ENCODE measurements at regions not wholly inside any gene's neighbourhood (a gene's known extent, or its start where the extent isn't known, plus 50 kb on each side); places are given as distances from the start of the nearest gene placed in this dataset.

GRCh38 chr7:45980181-45980905 lies 59.3 kb upstream of the IGFBP3 start (continued):
- no peak for TF ChIP-seq IKZF1 (conservative IDR thresholded peaks at IDR 0.05)
- TF ChIP-seq E4F1 (IDR thresholded peaks at IDR 0.05; ENCODE audit: borderline replicate concordance, partially characterized antibody): no peak

GRCh38 chr7:45979275-45980180 lies 58.5 kb upstream of the IGFBP3 start:
- ChIA-PET CTCF (interaction anchor here (3.6 kb wide), 1 partner anchor 57 kb away, joined by 9 read pairs; no protein-coding TSS in a partner anchor), POLR2A (no interaction called here), SMC1A (ENCODE audit: uncharacterized antibody, unreplicated experiment) (interaction anchor here (1.4 kb wide), 1 partner anchor 57 kb away, joined by 4 read pairs; no protein-coding TSS in a partner anchor), RAD21 (ENCODE audit: unreplicated experiment) (no interaction called here)
- Histone ChIP-seq H3K9me3 (replicated peaks; ENCODE audit: control insufficient read depth, insufficient read depth, low read length) (no peaks in the 10 kb centered on the region; the same call in 2 of the 3 replicates), H4K20me1 (ENCODE audit: control insufficient read depth, insufficient read depth) (no peaks in the 10 kb centered on the region), H3K4me2 (ENCODE audit: control insufficient read depth, insufficient read depth) (no peak overlapping the region), H3K27me3 (replicated peaks in 1 of 2; ENCODE audit: control insufficient read depth in 2 of 2, insufficient read depth in 2 of 2, low read length in 1 of 2) (no peaks in the 10 kb centered on the region), H3K79me2 (ENCODE audit: control insufficient read depth, insufficient read depth, low read length) (no peaks in the 10 kb centered on the region), H3K4me3 (no peak overlapping the region), H3K36me3 (ENCODE audit: control insufficient read depth in 2 of 2, insufficient read depth in 2 of 2, low read length in 1 of 2) (no peaks in the 10 kb centered on the region), H2AFZ (ENCODE audit: control insufficient read depth, low read depth, low read length) (no peak overlapping the region), H3K9ac (ENCODE audit: control insufficient read depth, insufficient read depth, low read length) (no peak overlapping the region), H3K27ac (ENCODE audit: control insufficient read depth, insufficient read depth) (no peak overlapping the region), H3K4me1 (ENCODE audit: control insufficient read depth, insufficient read depth, low read length) (no peaks in the 10 kb centered on the region)
- 26% methylated on average over 7 of the region's 7 CpGs for WGBS (ENCODE audit: insufficient coverage, insufficient replicate concordance, low lambda C conversion rate, missing lambda C conversion rate)
- no TSS peak for BruUV-seq (replicated peaks)
- DNase-seq (ENCODE audit: low read depth, low spot score) (no peak), ATAC-seq (no peak), FAIRE-seq (no peak)
- intact Hi-C loops (cut with micrococcal nuclease; ENCODE audit: unreplicated experiment) (no loop called here), in situ Hi-C loops (cut with MboI) (no loop called here)
- TF ChIP-seq NBN (IDR thresholded peaks at IDR 0.05) (no peak), STAT3 (IDR thresholded peaks at IDR 0.05; ENCODE audit: low read depth, low read length) (no peak), SIX5 (IDR thresholded peaks at IDR 0.05; ENCODE audit: low read depth, low read length, severe bottlenecking) (no peak)
